Left ventricle myocardium inferior (tissue), 1 donor: ENCODE measurements at regions not wholly inside any gene's neighbourhood (a gene's known extent, or its start where the extent isn't known, plus 50 kb on each side); places are given as distances from the start of the nearest gene placed in this dataset.

ENCODE experiments used
- DNase-seq: peaks from one replicate; pipeline ENCODE4 v3.0.0-alpha.2; 2020
- H3K27ac ChIP-seq: fragments of 200-600 bp; replicated peaks from 2 replicates; pipeline ENCODE4 v1.8.0; 2021
- H3K27me3 ChIP-seq: fragments of 200-600 bp; 2 replicates; pipeline ENCODE4 v1.8.0; 2021; ENCODE audit warnings: low read depth
- H3K36me3 ChIP-seq: fragments of 200-600 bp; 2 replicates; pipeline ENCODE4 v1.8.0; 2021
- H3K4me1 ChIP-seq: fragments of 200-600 bp; 2 replicates; pipeline ENCODE4 v1.8.0; 2021
- H3K4me3 ChIP-seq: fragments of 200-600 bp; 2 replicates; pipeline ENCODE4 v1.8.0; 2021; ENCODE audit warnings: mild to moderate bottlenecking, moderate library complexity
- H3K9me3 ChIP-seq: fragments of 200-600 bp; replicated peaks from 2 replicates; pipeline ENCODE4 v1.8.0; 2021
- CTCF ChIP-seq: fragments of 200-600 bp; IDR thresholded peaks from 2 replicates; pipeline ENCODE4 v1.8.0; 2021; ENCODE audit warnings: antibody characterized with exemption, mild to moderate bottlenecking, borderline replicate concordance
- intact Hi-C: fragments of 100-400 bp; cut with micrococcal nuclease; formaldehyde crosslinking; loops from one replicate; pipeline ENCODE4 v1.11.0; 2022
- donor health status: DM: no; HTN: yes; CAD: no; lungs with severe emphysema.

- TF ChIP-seq CTCF, result no peak
- Histone ChIP-seq H3K9me3 (peaks cover 42% of the 10 kb centered on the region), H3K4me1 (no peaks in the 10 kb centered on the region), H3K4me3 (no peak overlapping the region), H3K36me3 (peaks cover 43% of the 10 kb centered on the region), H3K27me3 (no peaks in the 10 kb centered on the region), H3K27ac (no peak overlapping the region)
- intact Hi-C loops, result no loop called here
- DNase-seq, result no peak
Measured at GRCh38 chr13:40878321-40878720, 88.9 kb downstream of the SLC25A15 start.

GRCh38 chr13:40878823-40879222 lies 89.4 kb downstream of the SLC25A15 start:
- Histone ChIP-seq H3K36me3 (peaks cover 40% of the 10 kb centered on the region), H3K4me3 (no peak overlapping the region), H3K27ac (no peak overlapping the region), H3K27me3 (no peaks in the 10 kb centered on the region), H3K9me3 (peaks cover 37% of the 10 kb centered on the region), H3K4me1 (no peaks in the 10 kb centered on the region)
- no peak for TF ChIP-seq CTCF
- no peak for DNase-seq
- intact Hi-C loops, result no loop called here
